NK-92 treated with Interleukin-12 subunit alpha and Interleukin-12 subunit beta, amount 100 ng/mL, for 24 hours (cell line): ENCODE measurements at regions not wholly inside any gene's neighbourhood (a gene's known extent, or its start where the extent isn't known, plus 50 kb on each side); places are given as distances from the start of the nearest gene placed in this dataset.

ENCODE experiments used
- DNase-seq: peaks from one replicate; lab custom pipeline; 2025; lab: John Stamatoyannopoulos, UW

DNA sequence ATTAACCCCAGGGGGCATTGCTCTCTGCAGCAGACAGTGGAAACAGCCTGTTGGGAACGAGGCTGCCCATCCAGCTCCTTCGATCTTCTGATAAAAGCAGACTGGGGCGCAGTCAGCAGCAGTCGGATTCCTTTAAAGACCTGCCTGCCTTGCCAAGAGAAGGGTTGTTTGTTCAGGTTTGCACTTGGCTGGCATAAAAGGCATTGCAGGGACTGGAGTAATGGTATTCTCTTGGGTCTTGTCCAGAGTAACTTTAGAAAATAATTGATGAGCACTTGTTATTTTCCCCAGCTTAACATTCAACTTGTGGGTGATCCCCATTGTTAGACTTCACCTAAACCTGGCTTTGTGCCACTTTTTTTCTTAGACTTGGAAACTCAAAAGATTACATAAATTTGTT is 67.3 kb upstream of the SLC10A2 start:
- no peak for DNase-seq

DNA sequence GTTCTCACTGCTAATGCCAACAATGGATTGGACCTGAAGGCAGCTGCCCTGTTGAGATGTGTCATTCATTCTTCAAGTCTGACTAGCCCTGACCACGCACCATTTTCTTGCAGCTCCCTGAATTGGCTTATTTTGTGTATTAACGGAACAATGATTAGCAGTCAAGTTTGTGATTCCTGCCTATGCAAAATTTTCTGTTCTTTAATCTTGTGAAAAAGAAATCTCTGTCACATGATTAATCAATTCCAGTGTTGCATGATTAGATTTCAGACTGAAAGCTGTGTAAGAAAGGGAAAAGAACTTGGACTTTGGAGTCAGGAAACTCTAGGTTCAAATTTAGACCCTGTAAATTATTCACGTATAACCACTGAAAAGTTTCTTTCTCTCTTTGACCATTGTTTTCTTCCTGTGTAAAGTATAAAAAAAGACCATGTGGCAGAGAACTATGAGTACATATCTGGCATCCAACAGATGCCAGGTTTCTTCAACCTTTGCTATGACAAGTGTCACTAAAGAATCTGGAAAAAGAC is 64.5 kb upstream of the SLC10A2 start:
- DNase-seq = no peak

DNA sequence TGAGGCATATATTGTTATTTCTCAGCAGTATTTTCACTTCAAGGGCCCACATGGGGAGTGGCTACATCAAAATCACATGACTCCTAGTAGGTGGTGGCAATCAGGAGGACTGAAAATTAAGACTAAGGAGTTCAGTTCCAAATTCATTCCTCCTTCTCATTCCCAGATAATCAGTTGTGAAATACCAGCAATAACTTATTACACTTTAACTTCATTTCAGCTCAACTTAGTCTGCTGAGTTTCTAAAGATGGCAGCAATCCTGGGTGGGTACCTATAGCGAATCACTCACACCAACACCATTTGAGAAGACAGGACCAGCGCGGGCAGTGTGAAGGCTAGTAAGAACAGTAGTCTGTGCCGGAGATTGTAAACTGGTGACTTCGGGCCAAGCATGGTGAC is 63.9 kb upstream of the SLC10A2 start:
- DNase-seq = no peak
